Stimulated activated CD4-positive, alpha-beta T cell treated with anti-CD3 and anti-CD28 coated beads, Interleukin-4, amount 100 ng/mL, for 24 hours (primary cell): ENCODE measurements at regions not wholly inside any gene's neighbourhood (a gene's known extent, or its start where the extent isn't known, plus 50 kb on each side); places are given as distances from the start of the nearest gene placed in this dataset.
A peak's percentile ranks its signal among the peaks of the same experiment; 100 is the strongest.

Source experiments
- DNase-seq: peaks from one replicate; pipeline ENCODE4 v3.0.0-alpha.2; 2020

DNA sequence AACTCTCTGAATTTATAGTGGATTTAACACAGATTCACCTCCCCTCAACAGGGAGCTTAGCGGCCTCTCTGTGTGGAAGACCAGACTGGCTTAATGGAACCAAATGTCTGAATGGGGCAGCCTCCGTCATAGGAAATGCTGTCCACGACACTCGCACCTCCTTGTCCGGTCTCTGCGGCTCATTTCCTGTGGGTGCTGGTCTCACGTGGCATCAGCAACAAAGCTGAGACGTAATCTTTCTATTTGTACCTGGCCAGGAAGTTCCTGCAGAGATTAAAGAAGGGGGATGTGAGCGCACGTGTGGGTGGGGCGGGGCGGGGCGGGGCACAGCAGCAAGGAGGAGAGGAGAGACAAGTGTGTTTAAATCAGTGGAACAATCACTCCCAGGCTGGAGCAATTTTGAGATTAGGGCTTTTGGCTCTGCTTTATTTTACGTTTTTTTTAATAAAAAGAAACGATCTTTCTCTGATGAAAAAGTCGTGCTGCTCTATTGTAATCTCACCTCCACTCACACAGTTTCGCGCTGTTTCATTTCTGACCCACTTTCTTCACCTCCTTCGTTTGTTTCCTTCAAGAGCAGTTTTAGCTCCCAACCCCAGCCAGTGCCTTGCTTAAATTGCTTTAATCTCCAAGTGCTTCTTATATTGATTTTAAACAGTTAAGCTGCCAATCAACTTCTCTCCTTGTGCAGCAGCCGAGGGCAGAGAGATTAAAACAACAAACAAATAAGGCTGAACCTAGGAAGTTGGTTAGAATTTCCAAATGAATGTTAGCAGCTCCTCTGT lies 132.2 kb upstream of the ASTN2 start:
- no peak for DNase-seq

DNA sequence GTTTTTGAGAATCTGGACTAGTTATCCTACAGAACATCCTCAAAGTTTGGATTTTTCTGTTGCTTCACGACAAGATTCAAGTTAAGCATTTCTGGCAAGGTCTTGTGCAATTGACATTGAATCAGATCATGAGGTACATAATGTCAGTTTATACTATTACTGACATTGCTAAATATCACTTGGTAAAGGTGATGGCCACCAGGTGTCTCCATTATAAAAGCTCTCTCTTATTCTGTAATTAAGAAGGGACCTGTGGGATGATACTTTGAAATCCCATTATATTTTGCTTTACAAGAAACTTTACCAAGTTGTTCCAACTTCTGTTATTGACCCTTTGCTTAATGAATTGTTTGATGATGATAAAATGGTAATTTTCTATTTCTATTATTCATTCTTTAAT lies 131.0 kb upstream of the ASTN2 start:
- no peak for DNase-seq

DNA sequence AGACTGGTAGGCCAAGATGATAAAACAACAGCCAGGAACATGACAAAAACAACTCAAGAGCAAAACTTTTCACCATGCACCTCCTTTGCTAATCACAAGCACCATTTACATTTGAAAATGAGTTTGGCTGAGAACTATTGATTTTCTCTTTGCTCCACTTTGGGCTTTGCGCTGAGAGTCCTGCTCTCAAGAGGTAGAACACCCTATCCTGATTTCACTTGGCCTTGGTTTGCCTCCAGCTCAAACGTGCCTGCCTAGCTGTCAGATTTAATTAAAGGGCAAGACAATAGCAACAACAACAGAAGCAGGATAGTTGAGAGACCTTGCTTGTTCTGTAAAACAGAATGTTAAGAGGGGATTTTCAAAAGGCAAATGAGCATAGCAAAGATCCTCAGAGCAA lies 128.2 kb upstream of the ASTN2 start:
- DNase-seq, result no peak

DNA sequence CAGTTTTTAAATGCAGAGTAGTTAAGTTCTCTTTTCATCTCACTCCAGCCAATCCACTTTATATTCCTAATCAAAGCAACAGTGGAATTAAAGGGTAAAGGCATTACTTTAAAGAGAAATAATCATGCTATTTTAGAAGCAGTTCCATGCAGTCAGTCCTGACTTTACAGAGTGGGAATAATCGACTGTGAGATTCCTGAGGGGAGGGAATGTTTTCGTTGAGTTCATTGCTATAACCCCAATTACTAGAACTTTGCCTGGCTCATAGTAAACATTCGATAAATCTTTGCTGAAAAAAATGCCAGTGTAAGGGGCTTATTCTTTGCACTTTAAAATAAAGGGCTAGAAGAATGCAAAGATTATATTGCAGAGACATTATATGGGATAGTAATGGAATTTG lies 127.2 kb upstream of the ASTN2 start:
- DNase-seq, result no peak

DNA sequence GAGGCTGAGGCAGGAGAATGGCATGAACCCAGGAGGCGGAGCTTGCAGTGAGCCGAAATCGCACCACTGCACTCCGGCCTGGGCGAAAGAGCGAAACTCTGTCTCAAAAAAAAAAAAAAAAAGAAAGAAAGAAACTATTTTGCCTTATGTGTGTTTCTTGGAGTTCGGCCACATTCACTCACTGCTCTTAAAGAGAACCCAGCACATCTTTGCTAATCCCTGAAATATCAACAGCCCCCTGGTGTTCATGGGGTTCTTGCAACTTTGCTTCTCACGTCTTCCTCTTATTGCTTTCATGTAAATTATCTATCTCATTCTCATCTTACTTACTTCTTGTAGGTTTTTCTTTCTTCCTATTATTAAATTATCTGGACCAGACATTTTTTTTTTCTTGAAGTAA lies 126.3 kb upstream of the ASTN2 start:
- DNase-seq, result no peak

DNA sequence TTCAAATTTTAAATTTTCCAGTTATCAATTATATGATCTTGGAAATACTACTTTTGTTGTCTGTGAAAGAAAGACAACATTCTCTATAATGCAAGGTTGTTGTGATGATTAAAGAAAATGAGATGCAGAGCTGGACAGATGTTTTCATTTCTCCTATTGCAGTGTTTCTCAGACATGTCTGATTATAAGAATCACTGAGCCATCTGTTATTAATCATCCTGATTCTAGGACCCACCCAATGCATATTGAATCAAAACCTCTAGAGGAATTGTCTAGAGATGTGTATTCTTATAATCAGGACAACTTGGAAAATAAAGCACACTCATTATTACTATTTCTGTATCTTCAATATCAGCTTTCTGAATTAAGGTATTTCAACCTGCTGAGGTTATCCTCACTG lies 121.1 kb upstream of the ASTN2 start:
- DNase-seq, result no peak

DNA sequence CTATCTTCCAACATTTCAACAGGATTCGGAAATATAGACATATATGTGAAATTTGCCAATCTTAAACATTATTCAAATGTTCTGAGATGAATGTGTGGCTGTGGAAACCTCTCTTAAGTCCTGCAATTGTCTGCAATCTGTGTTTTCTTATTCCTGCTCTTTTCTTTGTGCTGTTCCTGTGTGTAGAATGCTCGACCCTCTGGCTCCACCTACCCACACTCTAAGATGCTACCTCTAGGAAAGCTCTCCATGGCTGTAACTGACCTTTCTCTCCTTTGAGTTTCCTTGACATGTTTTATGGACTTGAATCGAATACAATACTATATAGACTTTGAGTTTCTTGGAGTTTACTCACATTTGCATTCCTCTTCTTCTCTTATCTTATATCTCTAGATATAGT lies 120.6 kb upstream of the ASTN2 start:
- DNase-seq, result no peak

DNA sequence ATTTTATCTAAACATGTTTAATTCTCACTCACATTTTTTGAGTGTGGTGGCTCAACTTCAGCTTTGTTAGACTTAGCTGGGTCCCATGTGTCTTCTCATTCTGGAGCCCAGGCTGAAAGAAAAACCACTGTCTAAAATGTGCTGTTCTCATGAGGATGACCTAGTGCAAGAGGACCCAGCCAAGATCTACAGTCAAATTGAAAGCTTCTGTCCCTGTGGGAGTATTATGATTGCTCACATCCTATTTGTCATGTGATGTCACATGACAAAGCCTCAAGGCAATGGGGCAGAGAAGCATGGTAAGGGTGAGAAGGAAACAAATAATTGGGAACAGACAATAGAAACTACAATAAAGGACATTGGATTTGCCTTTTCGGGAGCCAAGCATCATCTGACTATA lies 113.4 kb upstream of the ASTN2 start:
- no peak for DNase-seq

DNA sequence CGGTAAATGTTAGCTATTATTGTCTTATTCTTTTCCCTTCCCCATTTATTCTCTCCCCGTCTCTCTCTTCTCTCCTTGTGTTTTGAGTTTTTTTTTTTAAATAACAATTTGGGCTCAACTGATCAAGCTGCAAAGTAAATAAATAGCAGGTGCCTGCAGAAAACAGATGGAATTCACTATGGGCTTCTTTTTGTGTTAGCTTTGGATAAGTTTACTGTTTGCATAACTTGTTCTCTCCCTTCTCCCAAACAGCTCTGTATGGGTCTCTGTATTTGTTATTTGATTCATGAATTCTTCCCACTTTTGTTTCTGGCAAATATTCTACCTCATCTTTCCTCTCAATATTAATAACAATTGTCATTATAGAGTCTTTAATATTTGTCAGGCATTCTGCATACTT lies 111.8 kb upstream of the ASTN2 start:
- no peak for DNase-seq

DNA sequence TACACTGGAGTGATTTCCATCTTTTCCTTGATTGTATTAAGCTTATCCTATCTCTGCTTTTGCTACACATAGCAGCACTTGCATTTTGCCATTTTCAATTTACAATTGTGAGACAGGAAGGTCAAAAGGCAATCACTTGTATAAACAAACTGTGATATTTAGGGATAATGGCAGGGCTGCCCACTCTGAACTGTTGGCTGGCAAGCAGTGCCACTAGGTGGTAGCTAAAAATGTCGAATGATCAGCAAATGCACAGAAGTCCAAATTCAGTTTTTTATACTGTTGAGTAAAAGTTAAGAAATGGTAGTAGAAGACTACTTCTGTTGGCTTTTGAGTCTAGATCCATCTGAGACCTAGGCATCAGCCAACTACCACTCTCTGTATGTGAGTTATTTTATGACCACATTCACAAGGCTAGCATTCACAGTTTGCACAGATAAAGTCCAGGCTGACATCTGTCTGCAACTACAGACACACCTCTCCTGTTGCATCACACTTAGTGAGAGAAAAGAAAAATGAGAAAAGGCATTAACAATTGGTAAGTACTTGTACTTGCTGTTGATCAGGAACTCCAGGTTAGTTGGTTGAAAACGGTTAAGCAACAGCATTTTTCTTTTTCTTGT lies 108.8 kb upstream of the ASTN2 start:
- DNase-seq, result no peak

DNA sequence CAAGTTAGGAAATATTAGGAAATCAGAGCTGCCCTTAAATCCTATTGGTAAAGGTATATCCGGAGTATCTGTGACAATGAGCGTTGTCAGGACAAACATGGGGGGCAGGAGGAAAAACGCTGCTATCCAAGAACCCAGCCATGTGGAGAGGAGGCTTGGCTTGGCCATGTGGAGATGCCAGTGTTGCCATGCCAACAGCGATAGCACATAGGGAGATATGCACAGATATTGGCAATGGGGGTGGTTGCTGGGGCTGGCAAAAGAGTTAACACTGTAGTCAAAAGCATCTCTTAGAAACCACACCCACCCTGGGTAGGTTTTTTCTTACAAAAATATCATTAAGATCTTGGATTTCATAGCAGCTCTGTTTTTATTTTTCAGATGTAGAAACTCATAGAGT lies 106.4 kb upstream of the ASTN2 start:
- no peak for DNase-seq

DNA sequence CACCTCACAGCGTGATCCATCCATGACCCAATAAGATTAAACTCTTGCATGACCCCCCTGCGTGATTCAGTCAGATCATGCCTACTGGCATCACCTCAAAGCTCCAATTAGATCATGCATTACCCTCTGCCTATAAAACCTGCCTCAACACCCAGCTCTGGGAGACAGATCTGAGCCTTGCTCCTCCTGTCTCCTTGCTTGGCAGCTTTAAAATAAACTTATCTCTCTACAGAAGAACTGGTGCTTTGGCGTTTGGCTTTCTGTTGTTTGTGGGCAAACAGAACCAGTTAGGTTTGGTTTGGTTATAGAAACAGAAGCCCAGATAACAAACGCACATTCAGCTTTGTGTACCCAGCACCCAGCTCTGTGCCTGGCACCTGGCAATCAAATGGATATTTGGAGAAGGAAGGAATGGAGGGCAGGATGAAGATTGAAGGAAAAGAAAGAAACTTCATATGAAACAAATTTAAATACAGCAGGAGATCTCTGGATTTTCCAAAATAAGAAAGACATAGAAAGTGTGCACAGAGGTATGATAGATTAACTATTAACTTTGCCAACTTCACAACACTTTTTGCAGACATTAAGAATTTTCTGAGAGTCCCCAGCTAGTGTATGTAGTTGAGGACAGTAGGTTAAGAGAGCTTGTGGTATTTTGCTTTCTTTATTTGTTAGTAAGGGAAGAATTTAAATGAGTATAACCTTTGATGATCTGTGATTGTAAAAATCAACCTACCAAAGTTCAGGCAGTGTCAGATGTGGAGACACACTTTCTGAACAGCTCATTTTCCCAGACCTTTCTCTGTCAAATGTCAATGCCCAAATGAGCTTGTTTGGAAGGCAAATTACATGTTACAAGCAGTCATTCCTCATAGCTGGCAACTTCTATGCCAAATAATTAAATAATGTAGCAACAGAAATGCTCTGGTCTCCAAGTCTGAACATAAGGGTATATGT lies 102.1 kb upstream of the ASTN2 start:
- no peak for DNase-seq

DNA sequence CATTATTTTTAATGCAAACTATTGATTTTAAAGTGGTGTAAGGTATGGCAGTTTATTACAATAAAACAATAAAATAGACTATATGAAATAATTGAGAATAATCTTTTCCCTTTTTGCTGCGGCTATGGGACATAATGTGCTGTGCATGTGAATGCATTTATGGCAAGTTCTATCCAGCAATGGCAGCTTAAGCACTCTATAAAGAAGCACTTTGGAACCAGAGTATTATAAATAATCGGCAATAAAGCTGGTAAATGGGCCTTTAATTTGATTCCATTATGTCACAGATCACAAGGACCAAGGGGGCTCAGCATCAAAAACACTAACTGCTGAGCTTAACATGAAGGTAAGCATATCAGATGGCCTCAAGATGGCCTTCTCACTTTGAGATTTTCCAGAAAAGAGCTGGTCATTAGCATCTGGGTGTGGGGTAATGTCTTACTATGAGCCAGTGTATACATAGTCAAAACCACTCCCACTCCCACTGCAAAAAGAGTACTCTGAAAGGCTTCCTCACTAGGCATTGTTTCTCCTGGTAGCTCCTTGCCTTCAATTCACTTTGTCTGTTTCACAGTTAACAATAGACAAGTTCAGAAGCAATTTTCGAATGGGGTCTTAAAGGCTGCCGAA lies 97.1 kb upstream of the ASTN2 start:
- no peak for DNase-seq

DNA sequence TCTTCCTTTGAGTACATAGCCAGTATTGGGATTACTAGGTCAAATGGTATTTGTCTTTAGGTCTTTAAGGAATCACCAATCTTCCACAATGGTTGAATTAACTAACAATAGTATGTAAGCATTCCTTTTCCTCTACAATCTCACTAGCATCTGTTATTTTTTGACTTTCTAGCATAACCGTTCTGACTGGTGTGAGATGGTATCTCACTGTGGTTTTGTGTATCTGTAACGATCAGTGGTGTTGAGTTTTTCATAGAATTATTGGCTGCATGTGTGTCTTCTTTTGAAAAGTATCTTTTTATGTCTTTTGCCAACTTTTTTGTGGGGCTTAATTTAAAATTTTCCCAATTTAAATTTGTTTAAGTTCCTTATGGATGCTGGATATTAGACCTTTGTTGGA lies 81.5 kb upstream of the ASTN2 start:
- DNase-seq, result no peak

DNA sequence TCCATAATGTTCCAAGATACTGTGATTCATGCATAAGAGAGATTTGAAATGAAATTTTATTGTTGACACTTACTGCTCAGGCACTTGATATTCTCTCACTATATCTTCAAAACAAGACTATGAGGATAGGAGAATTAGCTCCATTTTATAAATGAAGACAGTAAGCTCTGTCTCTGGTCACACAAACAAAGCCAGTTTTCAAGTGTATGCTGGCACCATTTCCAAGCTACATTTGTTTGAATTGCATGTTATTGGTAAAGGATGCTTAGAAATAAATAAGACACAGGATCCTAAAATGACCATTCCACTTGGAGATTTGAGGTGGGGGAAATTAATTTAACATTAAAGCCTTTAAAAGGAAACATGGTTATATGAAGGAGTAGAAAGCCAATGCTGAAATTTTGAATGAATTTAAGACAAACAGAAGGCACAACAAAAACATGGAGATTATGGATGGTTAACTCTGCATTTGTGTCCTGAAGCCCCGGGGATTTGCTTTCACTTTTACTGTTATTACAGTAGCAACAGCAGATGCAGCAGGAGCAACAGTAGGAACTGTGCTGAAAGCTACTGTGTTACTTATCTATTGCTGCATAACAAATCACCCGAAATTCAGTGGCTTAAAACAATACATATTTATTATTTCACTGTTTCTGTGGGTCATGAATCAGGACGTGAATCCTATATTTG lies 79.7 kb upstream of the ASTN2 start:
- DNase-seq, result no peak

DNA sequence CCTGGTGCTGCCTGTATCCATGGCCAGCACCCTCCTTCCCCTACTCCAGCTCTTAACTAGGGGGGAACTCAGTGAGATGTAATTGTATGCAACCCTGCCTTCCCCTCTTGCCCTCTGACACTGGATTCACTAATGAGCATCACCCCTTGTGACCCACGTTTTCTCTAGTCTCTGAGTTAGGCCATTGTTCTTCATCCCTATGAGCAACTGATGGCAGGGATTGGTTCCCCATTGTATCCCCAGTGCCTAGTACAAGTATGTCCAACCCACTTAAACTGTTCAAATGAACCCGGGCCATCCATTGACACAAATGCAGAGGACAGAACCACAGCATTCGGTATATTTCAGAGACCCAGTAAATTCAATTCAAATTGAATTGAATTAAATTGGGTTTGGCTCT lies 77.6 kb upstream of the ASTN2 start:
- no peak for DNase-seq

DNA sequence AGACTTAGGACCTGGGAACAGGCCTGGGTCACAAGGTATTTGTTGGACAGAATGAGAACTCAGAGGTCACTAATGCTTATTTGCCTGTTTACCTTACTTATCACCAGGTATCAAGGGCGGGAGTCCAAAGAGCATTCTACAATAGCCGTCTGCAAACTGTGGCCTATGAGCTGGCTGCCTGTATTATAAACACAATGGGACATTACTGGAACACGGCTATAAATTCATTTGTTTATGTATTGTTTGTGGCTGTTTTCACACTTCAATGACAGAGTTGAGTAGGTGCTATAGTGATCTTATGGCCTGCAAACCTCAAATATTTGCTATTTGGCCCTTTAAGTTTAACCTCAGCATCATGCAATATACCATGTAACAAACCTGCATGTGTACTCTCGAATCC lies 76.6 kb upstream of the ASTN2 start:
- no peak for DNase-seq

DNA sequence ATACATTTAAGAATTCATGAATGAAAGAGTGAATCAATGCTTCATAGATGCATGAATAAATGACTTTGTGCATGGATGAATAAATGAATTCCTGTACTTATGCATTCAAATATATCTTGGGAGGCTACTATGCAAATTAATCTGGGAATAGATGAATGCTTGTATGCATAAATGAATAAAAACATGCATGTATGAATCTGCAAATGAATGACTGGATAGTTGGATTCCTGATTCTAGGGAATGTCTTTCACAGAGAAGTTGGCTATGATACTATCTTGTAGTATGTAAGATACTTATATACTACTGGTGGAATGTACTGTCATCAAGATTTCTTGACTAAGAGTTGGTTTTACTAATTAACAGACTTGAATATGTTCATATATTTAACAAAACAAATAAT lies 75.3 kb upstream of the ASTN2 start:
- no peak for DNase-seq

DNA sequence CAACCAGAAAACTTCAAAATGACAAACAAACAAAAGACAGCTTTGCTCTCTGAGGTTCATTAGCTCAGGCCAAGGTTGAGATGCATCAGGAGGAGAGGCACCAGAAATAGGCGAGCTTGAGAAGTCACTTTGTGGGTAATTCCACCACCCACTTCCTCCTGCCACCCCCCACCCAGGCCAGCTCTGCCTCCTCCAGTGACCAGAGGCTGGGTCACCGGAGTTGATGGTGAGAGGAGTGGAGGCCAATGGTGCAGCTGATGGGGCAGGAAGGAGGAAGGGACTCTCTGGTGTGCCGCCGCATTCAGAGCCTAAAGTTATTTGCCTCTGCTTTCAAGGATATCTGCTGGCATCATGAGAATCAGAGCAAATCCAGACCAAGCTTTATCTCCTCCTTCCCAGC lies 73.8 kb upstream of the ASTN2 start:
- DNase-seq, result no peak

DNA sequence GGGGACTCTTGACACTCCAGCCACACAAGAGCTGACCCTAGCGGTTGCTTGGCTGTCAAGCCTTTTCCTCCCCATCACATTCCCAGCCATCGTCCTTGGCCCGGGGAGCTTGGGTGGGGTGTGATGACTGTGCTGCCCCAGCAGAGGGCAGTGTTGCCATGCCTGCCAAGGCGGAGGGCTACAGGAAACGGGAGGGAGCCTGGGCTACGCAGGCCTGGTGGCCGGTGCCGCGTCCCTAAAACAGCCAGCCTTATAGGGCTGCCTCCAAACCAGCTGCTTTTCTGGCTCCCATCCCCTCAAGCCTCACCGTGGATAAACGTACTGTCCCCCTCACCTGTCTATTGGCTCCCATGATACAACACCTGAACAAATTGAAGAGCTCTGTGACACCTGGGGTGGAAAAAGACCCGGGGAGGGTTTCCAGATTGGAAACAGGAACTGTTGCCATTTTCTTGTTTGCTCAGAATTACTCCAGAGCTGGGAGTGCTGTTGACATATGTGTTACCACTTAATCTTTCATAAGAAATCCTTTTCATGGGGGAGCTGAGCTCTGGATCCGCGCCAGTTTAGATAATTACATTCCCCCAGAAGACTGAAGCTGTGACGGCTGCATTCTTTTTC lies 72.8 kb upstream of the ASTN2 start:
- peak; percentile 4 for DNase-seq

DNA sequence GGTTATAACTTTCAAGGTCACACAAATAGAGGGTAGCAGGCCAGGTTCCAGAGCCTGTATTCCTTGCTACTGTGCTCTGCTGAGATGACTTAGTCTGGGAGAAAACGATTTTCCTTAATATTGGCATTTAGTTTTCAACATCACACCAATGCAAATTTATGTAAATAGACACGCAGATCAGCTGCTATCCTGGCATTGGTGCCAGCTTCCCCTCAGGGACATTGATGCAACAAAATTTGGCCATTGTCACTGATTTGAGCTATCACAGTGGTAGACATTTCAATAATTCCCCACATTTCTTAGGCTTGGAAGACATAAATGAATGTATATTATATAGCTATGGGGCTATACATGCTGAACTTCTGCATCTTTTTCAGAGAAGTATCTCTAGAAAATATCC lies 71.6 kb upstream of the ASTN2 start:
- DNase-seq, result no peak

DNA sequence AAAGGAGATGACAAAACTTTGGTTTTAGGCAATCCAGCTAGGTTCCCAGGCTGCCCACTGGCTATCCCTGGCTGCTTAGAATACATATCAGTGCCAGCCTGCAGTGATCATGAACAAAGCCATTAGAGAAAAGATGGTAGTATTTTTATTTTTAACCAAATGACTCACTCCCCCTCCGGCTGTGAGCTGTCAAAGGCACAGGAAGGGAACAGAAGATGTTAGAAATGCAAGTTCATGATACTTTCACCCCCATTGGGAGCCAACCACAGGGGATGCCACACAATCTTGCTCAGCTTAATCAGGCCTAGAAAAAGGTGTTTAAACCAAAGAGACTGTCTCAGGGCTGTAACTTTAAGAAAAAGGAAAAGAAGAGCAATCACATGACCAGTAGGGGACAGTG lies 70.3 kb upstream of the ASTN2 start:
- DNase-seq, result no peak
